WI38 (cell line): ENCODE measurements at regions not wholly inside any gene's neighbourhood (a gene's known extent, or its start where the extent isn't known, plus 50 kb on each side); places are given as distances from the start of the nearest gene placed in this dataset.
"Not testable (repeated sequence)": the region's sequence is repeated elsewhere in the genome, so short reads cannot be mapped to it uniquely, and the experiment has no call there.

Source experiments
- H3K4me3 ChIP-seq: 2 replicates; pipeline ENCODE4 v1.5.1; 2011; ENCODE audit warnings: low read depth, mild to moderate bottlenecking, control low read depth, low read length
- CTCF ChIP-seq: IDR thresholded peaks from 2 replicates; pipeline ENCODE4 v1.5.1; 2012; ENCODE audit warnings: low read depth, mild to moderate bottlenecking, control low read depth, low read length

GRCh38 chr7:112540839-112541577, 60.2 kb downstream of the LSMEM1 start:
- no peak overlapping the region for H3K4me3 ChIP-seq
- no peak for TF ChIP-seq CTCF

GRCh38 chr7:112546723-112547513, 66.1 kb downstream of the LSMEM1 start:
- no peak for TF ChIP-seq CTCF
- H3K4me3 ChIP-seq = no peak overlapping the region

- TF ChIP-seq CTCF = no peak
Measured at GRCh38 chr7:112547916-112548315, 67.1 kb downstream of the LSMEM1 start.

GRCh38 chr7:112550468-112551060, 69.8 kb downstream of the LSMEM1 start:
- no peak overlapping the region for H3K4me3 ChIP-seq
- TF ChIP-seq CTCF = peak; percentile 93

More at GRCh38 chr7:112547916-112548315, 67.1 kb downstream of the LSMEM1 start:
- H3K4me3 ChIP-seq = no peak overlapping the region

- not testable (repeated sequence) for H3K4me3 ChIP-seq
Measured at GRCh38 chr7:112551521-112551920, 70.7 kb downstream of the LSMEM1 start.

- no peak overlapping the region for H3K4me3 ChIP-seq
- TF ChIP-seq CTCF = no peak
Measured at GRCh38 chr7:112554591-112554990, 73.8 kb downstream of the LSMEM1 start.

GRCh38 chr7:112556633-112557032, 75.8 kb downstream of the LSMEM1 start:
- no peak for TF ChIP-seq CTCF
- H3K4me3 ChIP-seq = no peak overlapping the region
